ENCODE measurements at regions not wholly inside any gene's neighbourhood (a gene's known extent, or its start where the extent isn't known, plus 50 kb on each side); places are given as distances from the start of the nearest gene placed in this dataset.

DNA sequence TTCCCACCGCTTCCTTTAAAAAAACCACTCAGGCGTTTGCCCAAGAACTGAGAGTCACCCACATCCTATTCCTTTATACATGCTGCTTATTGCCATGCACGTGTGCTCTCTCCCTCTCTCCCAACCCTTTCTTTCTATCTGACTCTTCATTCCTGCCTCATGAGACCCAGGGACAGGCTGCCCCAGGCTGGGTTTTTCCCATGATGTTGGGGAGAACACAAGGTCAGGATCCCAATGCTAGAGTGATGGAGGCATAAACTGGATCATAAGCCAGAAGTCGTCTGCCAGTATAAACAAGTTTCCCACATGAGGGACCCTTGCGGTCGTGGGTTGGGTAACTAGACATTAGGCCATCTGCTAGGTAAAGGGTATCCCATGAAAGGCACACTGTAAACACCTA lies 64.9 kb downstream of the CD2 start:
- Mint-ChIP-seq H3K4me3 (no peak overlapping the region), H3K9me3 (peaks cover 5% of the 10 kb centered on the region), H3K36me3 (ENCODE audit: low read depth) (peaks cover 6% of the 10 kb centered on the region), H3K27me3 (ENCODE audit: low read depth) (no peaks in the 10 kb centered on the region), H3K27ac (no peak overlapping the region), H3K4me1 (ENCODE audit: low read depth) (peaks cover 48% of the 10 kb centered on the region)
- DNase-seq (ENCODE audit: low spot score): no peak

GRCh38 chr1:116820369-116820768 lies 66.1 kb downstream of the CD2 start:
- Mint-ChIP-seq H3K27ac (no peak overlapping the region), H3K4me1 (ENCODE audit: low read depth) (peaks cover 40% of the 10 kb centered on the region), H3K4me3 (no peak overlapping the region), H3K9me3 (no peaks in the 10 kb centered on the region), H3K27me3 (ENCODE audit: low read depth) (no peaks in the 10 kb centered on the region), H3K36me3 (ENCODE audit: low read depth) (no peaks in the 10 kb centered on the region)
- no peak for DNase-seq (ENCODE audit: low spot score)

GRCh38 chr1:116821763-116822162 lies 67.5 kb downstream of the CD2 start:
- Mint-ChIP-seq H3K4me1 (ENCODE audit: low read depth) (peaks cover 44% of the 10 kb centered on the region), H3K27me3 (ENCODE audit: low read depth) (no peaks in the 10 kb centered on the region), H3K9me3 (no peaks in the 10 kb centered on the region), H3K27ac (no peak overlapping the region), H3K36me3 (ENCODE audit: low read depth) (no peaks in the 10 kb centered on the region), H3K4me3 (no peak overlapping the region)
- DNase-seq (ENCODE audit: low spot score): no peak

- H3K4me3 Mint-ChIP-seq: no peak overlapping the region
- H3K27me3 Mint-ChIP-seq (ENCODE audit: low read depth): no peaks in the 10 kb centered on the region
- H3K4me1 Mint-ChIP-seq (ENCODE audit: low read depth): peaks cover 41% of the 10 kb centered on the region
- H3K36me3 Mint-ChIP-seq (ENCODE audit: low read depth): peaks cover 3% of the 10 kb centered on the region
- DNase-seq (ENCODE audit: low spot score): no peak
- H3K27ac Mint-ChIP-seq: peak overlapping the region; percentile 18
- H3K9me3 Mint-ChIP-seq: peaks cover 10% of the 10 kb centered on the region
These were observed 70.5 kb downstream of the CD2 start for GRCh38 chr1:116824631-116825206.

GRCh38 chr1:116825207-116825719 lies 71.0 kb downstream of the CD2 start:
- H3K27me3 Mint-ChIP-seq (ENCODE audit: low read depth): no peaks in the 10 kb centered on the region
- peak overlapping the region; percentile 95 for H3K27ac Mint-ChIP-seq
- peaks cover 42% of the 10 kb centered on the region for H3K4me1 Mint-ChIP-seq (ENCODE audit: low read depth)
- no peak overlapping the region for H3K4me3 Mint-ChIP-seq
- H3K36me3 Mint-ChIP-seq (ENCODE audit: low read depth): peaks cover 3% of the 10 kb centered on the region
- peaks cover 10% of the 10 kb centered on the region for H3K9me3 Mint-ChIP-seq
- no peak for DNase-seq (ENCODE audit: low spot score)

- Mint-ChIP-seq H3K4me1 (ENCODE audit: low read depth) (peaks cover 46% of the 10 kb centered on the region), H3K27me3 (ENCODE audit: low read depth) (no peaks in the 10 kb centered on the region), H3K27ac (peak overlapping the region; percentile 95), H3K4me3 (peak overlapping the region; percentile 41), H3K9me3 (peaks cover 10% of the 10 kb centered on the region), H3K36me3 (ENCODE audit: low read depth) (peaks cover 3% of the 10 kb centered on the region)
- DNase-seq (ENCODE audit: low spot score): no peak
These were observed 71.6 kb downstream of the CD2 start for GRCh38 chr1:116825720-116826438.

DNA sequence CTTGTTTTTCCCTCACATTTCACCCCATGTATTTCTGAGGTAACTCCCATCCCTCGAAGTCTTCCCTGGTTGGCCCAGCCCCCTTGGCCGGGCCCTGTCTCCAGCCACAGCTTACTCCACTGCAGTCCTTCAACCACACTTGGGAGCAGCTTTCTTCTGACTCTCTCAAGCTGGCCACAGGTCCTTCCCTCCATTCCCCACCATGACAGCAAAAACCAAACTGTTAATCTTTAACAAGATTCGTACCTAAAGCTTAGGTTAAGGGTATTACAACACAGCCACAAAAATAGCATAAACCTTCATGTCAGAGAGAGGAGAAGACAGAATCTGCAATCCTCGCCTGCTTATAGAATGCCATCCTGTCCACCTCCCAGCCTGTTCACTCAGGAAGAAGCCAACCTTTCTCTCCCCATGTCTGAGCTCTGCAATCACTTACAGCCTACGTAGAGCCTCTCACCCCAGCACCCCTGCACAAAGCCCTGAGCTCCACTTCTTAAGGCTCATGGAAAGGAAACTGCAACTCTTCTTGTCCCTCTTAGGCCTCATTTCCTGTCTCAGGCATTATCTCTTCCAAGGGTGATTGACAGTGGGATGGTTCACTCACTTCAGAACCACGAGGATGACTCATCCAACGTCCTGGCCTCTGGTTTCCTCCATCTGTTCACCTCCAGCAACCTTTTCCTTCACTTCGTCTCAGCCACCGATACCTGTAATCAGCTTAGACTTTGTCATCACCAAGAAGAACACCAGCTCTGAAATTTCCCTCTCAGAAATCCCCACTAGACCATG lies 72.8 kb downstream of the CD2 start:
- peaks cover 49% of the 10 kb centered on the region for H3K4me1 Mint-ChIP-seq (ENCODE audit: low read depth)
- H3K36me3 Mint-ChIP-seq (ENCODE audit: low read depth): peaks cover 3% of the 10 kb centered on the region
- H3K9me3 Mint-ChIP-seq: peaks cover 10% of the 10 kb centered on the region
- peak overlapping the region; percentile 76 for H3K4me3 Mint-ChIP-seq
- DNase-seq (ENCODE audit: low spot score): peak; percentile 89
- H3K27ac Mint-ChIP-seq: peak overlapping the region; percentile 95
- H3K27me3 Mint-ChIP-seq (ENCODE audit: low read depth): no peaks in the 10 kb centered on the region

- no peak for DNase-seq (ENCODE audit: low spot score)
- peaks cover 3% of the 10 kb centered on the region for H3K36me3 Mint-ChIP-seq (ENCODE audit: low read depth)
- H3K4me1 Mint-ChIP-seq (ENCODE audit: low read depth): peaks cover 50% of the 10 kb centered on the region
- no peaks in the 10 kb centered on the region for H3K27me3 Mint-ChIP-seq (ENCODE audit: low read depth)
- peak overlapping the region; percentile 76 for H3K4me3 Mint-ChIP-seq
- peaks cover 10% of the 10 kb centered on the region for H3K9me3 Mint-ChIP-seq
- peak overlapping the region; percentile 95 for H3K27ac Mint-ChIP-seq
These were observed 73.4 kb downstream of the CD2 start for GRCh38 chr1:116827607-116828105.

DNA sequence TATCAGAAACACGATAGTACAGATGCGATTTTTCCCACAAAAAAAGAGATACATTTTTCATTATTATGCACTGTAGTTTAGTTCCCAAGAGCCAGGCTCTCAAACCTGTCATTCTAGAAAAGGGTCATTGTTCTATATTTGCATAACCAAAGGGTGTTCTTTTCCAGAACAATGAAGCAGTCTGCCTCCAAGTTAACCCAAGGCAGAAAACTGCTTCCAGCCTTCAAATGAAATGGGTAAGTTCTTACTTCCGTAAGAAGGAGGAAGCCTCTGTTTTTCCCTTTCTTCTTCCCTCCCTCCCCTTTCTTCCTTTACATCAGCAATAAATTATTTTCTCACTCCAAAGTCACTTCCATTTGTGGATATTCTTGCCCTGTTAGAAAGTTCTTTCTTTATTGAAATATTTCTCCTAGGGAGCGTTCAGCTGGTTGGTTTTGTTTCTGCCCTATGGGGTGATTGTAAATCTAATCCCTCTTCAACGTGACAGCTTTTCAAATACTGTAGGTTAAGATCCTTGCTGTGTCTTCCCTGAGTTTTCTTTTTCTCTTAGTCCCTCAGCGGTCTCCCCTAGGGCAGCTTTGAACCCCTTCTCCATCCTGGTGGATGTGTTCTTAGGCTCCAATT lies 77.3 kb upstream of the PTGFRN start:
- Mint-ChIP-seq H3K27me3 (ENCODE audit: low read depth) (no peaks in the 10 kb centered on the region), H3K9me3 (peaks cover 16% of the 10 kb centered on the region), H3K4me1 (ENCODE audit: low read depth) (peaks cover 36% of the 10 kb centered on the region), H3K4me3 (no peak overlapping the region), H3K27ac (no peak overlapping the region), H3K36me3 (ENCODE audit: low read depth) (peaks cover under 1% of the 10 kb centered on the region)
- no peak for DNase-seq (ENCODE audit: low spot score)

DNA sequence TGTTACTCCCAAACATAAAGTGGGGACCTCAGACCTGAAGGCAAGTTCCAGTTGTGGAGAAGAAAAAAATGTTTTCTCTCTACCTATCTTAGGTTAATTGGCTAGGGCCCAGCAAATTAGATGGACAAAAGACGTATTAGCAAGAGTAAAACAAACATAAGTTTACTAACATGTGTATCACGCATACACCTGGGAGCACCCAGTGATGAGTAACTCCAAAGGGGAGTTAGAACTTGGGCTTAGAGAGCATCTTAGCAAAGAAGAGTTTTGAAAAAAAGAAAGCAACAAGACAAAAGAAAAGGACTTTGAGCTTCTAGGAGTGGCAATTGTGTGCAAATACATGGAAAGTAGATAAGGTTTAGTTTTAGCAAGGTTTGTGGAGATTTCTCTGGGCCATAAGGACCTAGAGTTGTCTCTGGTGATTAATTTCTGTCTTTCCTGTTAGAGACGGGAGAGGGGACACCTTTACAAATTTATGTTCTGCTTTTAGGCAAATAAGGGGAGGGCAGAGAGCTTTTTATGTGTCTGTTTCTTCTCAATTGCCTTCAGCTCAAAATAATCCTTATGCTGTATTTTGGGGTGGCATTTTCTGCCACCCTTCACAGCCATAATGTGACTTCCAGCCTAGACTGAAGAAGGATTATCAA lies 76.7 kb upstream of the PTGFRN start:
- H3K4me3 Mint-ChIP-seq: no peak overlapping the region
- H3K27ac Mint-ChIP-seq: no peak overlapping the region
- H3K4me1 Mint-ChIP-seq (ENCODE audit: low read depth): peaks cover 30% of the 10 kb centered on the region
- H3K36me3 Mint-ChIP-seq (ENCODE audit: low read depth): no peaks in the 10 kb centered on the region
- H3K9me3 Mint-ChIP-seq: peaks cover 11% of the 10 kb centered on the region
- H3K27me3 Mint-ChIP-seq (ENCODE audit: low read depth): no peaks in the 10 kb centered on the region
- no peak for DNase-seq (ENCODE audit: low spot score)

DNA sequence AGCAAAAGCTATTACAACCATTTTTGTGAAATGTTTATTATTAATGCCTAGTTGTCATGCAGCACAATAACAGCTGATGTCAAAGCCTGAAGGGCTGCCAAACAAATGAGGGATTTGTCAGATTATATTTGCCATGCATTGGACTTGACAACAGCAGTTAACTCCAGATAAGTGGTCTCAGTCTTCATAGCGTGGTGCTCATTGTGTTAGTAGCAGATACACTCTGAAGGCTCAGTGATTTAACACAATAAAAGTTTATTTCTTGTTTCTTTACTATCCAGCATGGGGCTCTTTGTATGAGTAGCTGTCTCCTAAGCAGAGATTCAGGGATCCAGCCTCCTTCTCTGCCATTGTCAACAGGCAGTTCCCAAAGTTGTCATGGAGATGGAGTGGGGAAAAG lies 76.0 kb upstream of the PTGFRN start:
- H3K4me1 Mint-ChIP-seq (ENCODE audit: low read depth): peaks cover 27% of the 10 kb centered on the region
- no peak overlapping the region for H3K4me3 Mint-ChIP-seq
- no peaks in the 10 kb centered on the region for H3K27me3 Mint-ChIP-seq (ENCODE audit: low read depth)
- H3K27ac Mint-ChIP-seq: no peak overlapping the region
- H3K36me3 Mint-ChIP-seq (ENCODE audit: low read depth): no peaks in the 10 kb centered on the region
- H3K9me3 Mint-ChIP-seq: peaks cover 11% of the 10 kb centered on the region
- no peak for DNase-seq (ENCODE audit: low spot score)

DNA sequence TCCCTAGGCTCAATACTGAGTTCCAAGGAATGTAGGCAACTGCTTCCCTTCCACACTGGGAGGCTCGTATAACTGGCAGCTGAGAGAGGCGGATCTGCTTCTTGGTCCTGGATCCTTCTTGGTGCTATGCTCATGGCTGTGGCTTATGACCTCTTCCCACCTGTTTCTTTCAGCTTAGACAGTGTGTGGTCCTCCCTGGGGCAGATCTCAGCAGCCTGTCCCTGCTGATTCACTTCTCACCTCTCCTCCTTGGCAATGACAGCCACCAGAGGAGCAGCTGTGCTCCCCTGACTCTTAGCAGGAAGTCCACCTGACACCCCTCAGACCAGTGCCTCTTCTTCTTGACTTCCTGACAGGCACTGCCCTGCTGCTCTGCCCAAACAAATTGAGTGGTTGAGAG lies 75.1 kb upstream of the PTGFRN start:
- Mint-ChIP-seq H3K36me3 (ENCODE audit: low read depth) (no peaks in the 10 kb centered on the region), H3K27ac (no peak overlapping the region), H3K4me3 (no peak overlapping the region), H3K9me3 (peaks cover 8% of the 10 kb centered on the region), H3K4me1 (ENCODE audit: low read depth) (peaks cover 23% of the 10 kb centered on the region), H3K27me3 (ENCODE audit: low read depth) (no peaks in the 10 kb centered on the region)
- DNase-seq (ENCODE audit: low spot score): no peak

- H3K4me3 Mint-ChIP-seq: no peak overlapping the region
- no peaks in the 10 kb centered on the region for H3K36me3 Mint-ChIP-seq (ENCODE audit: low read depth)
- peaks cover 22% of the 10 kb centered on the region for H3K4me1 Mint-ChIP-seq (ENCODE audit: low read depth)
- DNase-seq (ENCODE audit: low spot score): no peak
- no peaks in the 10 kb centered on the region for H3K27me3 Mint-ChIP-seq (ENCODE audit: low read depth)
- no peak overlapping the region for H3K27ac Mint-ChIP-seq
- H3K9me3 Mint-ChIP-seq: peaks cover 8% of the 10 kb centered on the region
These were observed 74.6 kb upstream of the PTGFRN start for GRCh38 chr1:116835161-116835560.

All from T-helper 2 cell treated with Interferon-gamma antibody and Interleukin-4, amounts not matched to agents 5 μg/mL and 100 μg/mL, for 36 hours (primary cell).